AG20443 (cell line): ENCODE measurements at regions not wholly inside any gene's neighbourhood (a gene's known extent, or its start where the extent isn't known, plus 50 kb on each side); places are given as distances from the start of the nearest gene placed in this dataset.
A peak's percentile ranks its signal among the peaks of the same experiment; 100 is the strongest.
"Not testable (repeated sequence)": the region's sequence is repeated elsewhere in the genome, so short reads cannot be mapped to it uniquely, and the experiment has no call there.

Experiments
- DNase-seq: peaks from one replicate; pipeline ENCODE4 v3.0.0; 2012; ENCODE audit warnings: low spot score, mixed read lengths

GRCh38 chr10:83983578-83984255, 155.6 kb upstream of the GHITM start:
- DNase-seq, result no peak

GRCh38 chr10:83984256-83984640, 155.1 kb upstream of the GHITM start:
- DNase-seq, result no peak

GRCh38 chr10:83986800-83987199, 152.5 kb upstream of the GHITM start:
- DNase-seq, result no peak

GRCh38 chr10:83987216-83987615, 152.1 kb upstream of the GHITM start:
- no peak for DNase-seq

- DNase-seq, result no peak
These were observed 150.9 kb upstream of the GHITM start for GRCh38 chr10:83988435-83988834.

- DNase-seq, result no peak
These were observed 149.2 kb upstream of the GHITM start for GRCh38 chr10:83990126-83990525.

- no peak for DNase-seq
These were observed 147.1 kb upstream of the GHITM start for GRCh38 chr10:83991986-83992753.

GRCh38 chr10:83994325-83994724, 145.0 kb upstream of the GHITM start:
- no peak for DNase-seq

- DNase-seq, result no peak
These were observed 143.5 kb upstream of the GHITM start for GRCh38 chr10:83995738-83996331.

- DNase-seq, result no peak
These were observed 135.1 kb upstream of the GHITM start for GRCh38 chr10:84004221-84004620.

- no peak for DNase-seq
These were observed 133.9 kb upstream of the GHITM start for GRCh38 chr10:84005403-84005802.

- DNase-seq, result no peak
These were observed 131.8 kb upstream of the GHITM start for GRCh38 chr10:84007482-84007881.

- peak; percentile 12 for DNase-seq
These were observed 130.4 kb upstream of the GHITM start for GRCh38 chr10:84008878-84009277.

GRCh38 chr10:84012431-84012830, 126.9 kb upstream of the GHITM start:
- no peak for DNase-seq

- no peak for DNase-seq
These were observed 126.4 kb upstream of the GHITM start for GRCh38 chr10:84012831-84013458.

- DNase-seq, result no peak
These were observed 123.3 kb upstream of the GHITM start for GRCh38 chr10:84015877-84016595.

- no peak for DNase-seq
These were observed 120.5 kb upstream of the GHITM start for GRCh38 chr10:84018826-84019225.

- not testable (repeated sequence) for DNase-seq
These were observed 119.4 kb upstream of the GHITM start for GRCh38 chr10:84019854-84020458.

GRCh38 chr10:84026821-84027257, 112.5 kb upstream of the GHITM start:
- peak; percentile 18 for DNase-seq

GRCh38 chr10:84029840-84030239, 109.5 kb upstream of the GHITM start:
- DNase-seq, result no peak

GRCh38 chr10:84038035-84038434, 101.3 kb upstream of the GHITM start:
- DNase-seq, result no peak

GRCh38 chr10:84039957-84040356, 99.4 kb upstream of the GHITM start:
- DNase-seq, result no peak
